SK-N-MC (cell line): ENCODE measurements at regions not wholly inside any gene's neighbourhood (a gene's known extent, or its start where the extent isn't known, plus 50 kb on each side); places are given as distances from the start of the nearest gene placed in this dataset.

Source experiments
- EZH2 ChIP-seq: fragments of 200-600 bp; sonication (generic); IDR thresholded peaks from one replicate; pipeline ENCODE4 v1.6.1; 2017; ENCODE audit warnings: antibody characterized with exemption
- POLR2AphosphoS5 ChIP-seq: IDR thresholded peaks from 2 replicates; pipeline ENCODE4 v1.6.1; 2012; ENCODE audit warnings: mild to moderate bottlenecking, low read depth, low read length, borderline replicate concordance

DNA sequence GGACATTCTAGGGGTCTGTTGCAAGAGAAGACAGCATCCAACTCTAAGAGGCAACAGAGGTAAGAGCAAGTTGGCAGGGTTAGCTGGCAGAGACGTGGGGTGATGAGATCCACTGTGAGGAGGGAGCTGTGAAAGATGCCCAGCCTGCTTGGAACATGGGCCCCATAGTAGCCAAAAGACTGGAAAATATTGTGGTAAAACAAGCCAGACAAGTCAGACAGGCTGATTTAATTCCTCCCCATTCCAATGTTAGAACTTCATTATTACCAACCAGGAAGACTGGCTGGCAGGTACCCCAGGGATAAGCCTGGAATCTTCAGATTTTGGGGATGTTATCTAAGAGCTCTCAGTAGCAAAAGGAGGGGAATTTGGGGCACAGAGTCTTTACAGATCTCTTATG, 181.3 kb downstream of the SEC61B start:
- TF ChIP-seq POLR2AphosphoS5 (no peak), EZH2 (no peak)
